ENCODE measurements at regions not wholly inside any gene's neighbourhood (a gene's known extent, or its start where the extent isn't known, plus 50 kb on each side); places are given as distances from the start of the nearest gene placed in this dataset.

- Histone ChIP-seq H3K4me3 (ENCODE audit: low read depth, low read length) (no peak overlapping the region), H3K27me3 (ENCODE audit: control insufficient read depth, insufficient read depth, low read length) (peaks cover 2% of the 10 kb centered on the region), H3K36me3 (ENCODE audit: control insufficient read depth, insufficient read depth, low read length) (no peaks in the 10 kb centered on the region)
- DNase-seq (ENCODE audit: low read depth) (no peak), FAIRE-seq (no peak)
- TF ChIP-seq CTCF (IDR thresholded peaks at IDR 0.05; ENCODE audit: insufficient read depth, low read length, severe bottlenecking): no peak
These were observed 220.0 kb downstream of the SNCAIP start for GRCh38 chr5:122532035-122532434.

GRCh38 chr5:122533825-122534224 lies 221.8 kb downstream of the SNCAIP start:
- H3K36me3 ChIP-seq (ENCODE audit: control insufficient read depth, insufficient read depth, low read length): no peaks in the 10 kb centered on the region
- peaks cover 2% of the 10 kb centered on the region for H3K27me3 ChIP-seq (ENCODE audit: control insufficient read depth, insufficient read depth, low read length)
- DNase-seq (ENCODE audit: low read depth) (no peak), FAIRE-seq (no peak)
- TF ChIP-seq CTCF (IDR thresholded peaks at IDR 0.05; ENCODE audit: insufficient read depth, low read length, severe bottlenecking): no peak
- no peak overlapping the region for H3K4me3 ChIP-seq (ENCODE audit: low read depth, low read length)

GRCh38 chr5:122534829-122535228 lies 222.8 kb downstream of the SNCAIP start:
- FAIRE-seq (no peak), DNase-seq (ENCODE audit: low read depth) (no peak)
- TF ChIP-seq CTCF (IDR thresholded peaks at IDR 0.05; ENCODE audit: insufficient read depth, low read length, severe bottlenecking): no peak
- H3K27me3 ChIP-seq (ENCODE audit: control insufficient read depth, insufficient read depth, low read length): peaks cover 2% of the 10 kb centered on the region
- H3K4me3 ChIP-seq (ENCODE audit: low read depth, low read length): no peak overlapping the region
- H3K36me3 ChIP-seq (ENCODE audit: control insufficient read depth, insufficient read depth, low read length): no peaks in the 10 kb centered on the region

GRCh38 chr5:122541388-122541787 lies 229.4 kb downstream of the SNCAIP start:
- no peaks in the 10 kb centered on the region for H3K36me3 ChIP-seq (ENCODE audit: control insufficient read depth, insufficient read depth, low read length)
- FAIRE-seq: no peak
- H3K4me3 ChIP-seq (ENCODE audit: low read depth, low read length): no peak overlapping the region
- DNase-seq (ENCODE audit: low read depth): no peak
- H3K27me3 ChIP-seq (ENCODE audit: control insufficient read depth, insufficient read depth, low read length): no peaks in the 10 kb centered on the region
- TF ChIP-seq CTCF (IDR thresholded peaks at IDR 0.05; ENCODE audit: insufficient read depth, low read length, severe bottlenecking): no peak

GRCh38 chr5:122545986-122546385 lies 228.9 kb upstream of the SNX2 start:
- Histone ChIP-seq H3K36me3 (ENCODE audit: control insufficient read depth, insufficient read depth, low read length) (no peaks in the 10 kb centered on the region), H3K4me3 (ENCODE audit: low read depth, low read length) (no peak overlapping the region), H3K27me3 (ENCODE audit: control insufficient read depth, insufficient read depth, low read length) (no peaks in the 10 kb centered on the region)
- no peak for TF ChIP-seq CTCF (IDR thresholded peaks at IDR 0.05; ENCODE audit: insufficient read depth, low read length, severe bottlenecking)
- no peak for FAIRE-seq
- no peak for DNase-seq (ENCODE audit: low read depth)

GRCh38 chr5:122547219-122547618 lies 227.7 kb upstream of the SNX2 start:
- Histone ChIP-seq H3K27me3 (ENCODE audit: control insufficient read depth, insufficient read depth, low read length) (no peaks in the 10 kb centered on the region), H3K36me3 (ENCODE audit: control insufficient read depth, insufficient read depth, low read length) (no peaks in the 10 kb centered on the region), H3K4me3 (ENCODE audit: low read depth, low read length) (no peak overlapping the region)
- no peak for FAIRE-seq
- TF ChIP-seq CTCF (IDR thresholded peaks at IDR 0.05; ENCODE audit: insufficient read depth, low read length, severe bottlenecking): no peak
- DNase-seq (ENCODE audit: low read depth): no peak

Measured in bronchial epithelial cell (primary cell).